ENCODE measurements at regions not wholly inside any gene's neighbourhood (a gene's known extent, or its start where the extent isn't known, plus 50 kb on each side); places are given as distances from the start of the nearest gene placed in this dataset.

DNA sequence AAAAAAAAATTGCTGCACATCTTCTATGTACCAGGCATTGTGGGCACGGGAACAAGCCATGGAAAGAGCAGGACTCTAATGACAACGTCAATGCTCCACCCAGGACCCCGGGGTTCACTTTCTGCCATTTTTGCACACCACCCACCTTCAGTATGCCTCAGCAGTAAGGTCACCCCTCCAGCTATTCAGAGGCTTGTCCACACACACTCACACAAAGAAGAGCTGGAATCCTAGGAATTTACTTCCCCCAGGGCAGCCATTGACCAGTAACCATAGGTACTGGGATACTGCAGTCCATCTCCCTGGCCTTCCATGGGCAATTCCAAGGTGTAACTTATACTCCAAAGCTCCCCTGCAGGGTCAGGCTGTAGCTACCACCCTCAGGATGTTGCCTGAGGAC is 170.8 kb downstream of the SUCLG1 start:
- DNase-seq, result no peak
- H3K27ac ChIP-seq (replicated peaks), result no peak overlapping the region
- H3K4me3 ChIP-seq, result no peak overlapping the region
- no peaks in the 10 kb centered on the region for H3K9me3 ChIP-seq (replicated peaks)
- intact Hi-C loops (cut with micrococcal nuclease), result no loop called here
- peaks cover 7% of the 10 kb centered on the region for H3K27me3 ChIP-seq (ENCODE audit: low read depth)
- TF ChIP-seq, protein P1, sequence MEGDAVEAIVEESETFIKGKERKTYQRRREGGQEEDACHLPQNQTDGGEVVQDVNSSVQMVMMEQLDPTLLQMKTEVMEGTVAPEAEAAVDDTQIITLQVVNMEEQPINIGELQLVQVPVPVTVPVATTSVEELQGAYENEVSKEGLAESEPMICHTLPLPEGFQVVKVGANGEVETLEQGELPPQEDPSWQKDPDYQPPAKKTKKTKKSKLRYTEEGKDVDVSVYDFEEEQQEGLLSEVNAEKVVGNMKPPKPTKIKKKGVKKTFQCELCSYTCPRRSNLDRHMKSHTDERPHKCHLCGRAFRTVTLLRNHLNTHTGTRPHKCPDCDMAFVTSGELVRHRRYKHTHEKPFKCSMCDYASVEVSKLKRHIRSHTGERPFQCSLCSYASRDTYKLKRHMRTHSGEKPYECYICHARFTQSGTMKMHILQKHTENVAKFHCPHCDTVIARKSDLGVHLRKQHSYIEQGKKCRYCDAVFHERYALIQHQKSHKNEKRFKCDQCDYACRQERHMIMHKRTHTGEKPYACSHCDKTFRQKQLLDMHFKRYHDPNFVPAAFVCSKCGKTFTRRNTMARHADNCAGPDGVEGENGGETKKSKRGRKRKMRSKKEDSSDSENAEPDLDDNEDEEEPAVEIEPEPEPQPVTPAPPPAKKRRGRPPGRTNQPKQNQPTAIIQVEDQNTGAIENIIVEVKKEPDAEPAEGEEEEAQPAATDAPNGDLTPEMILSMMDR (IDR thresholded peaks at IDR 0.05; ENCODE audit: borderline replicate concordance), result no peak
- H3K4me1 ChIP-seq, result no peaks in the 10 kb centered on the region
- H3K36me3 ChIP-seq, result no peaks in the 10 kb centered on the region

DNA sequence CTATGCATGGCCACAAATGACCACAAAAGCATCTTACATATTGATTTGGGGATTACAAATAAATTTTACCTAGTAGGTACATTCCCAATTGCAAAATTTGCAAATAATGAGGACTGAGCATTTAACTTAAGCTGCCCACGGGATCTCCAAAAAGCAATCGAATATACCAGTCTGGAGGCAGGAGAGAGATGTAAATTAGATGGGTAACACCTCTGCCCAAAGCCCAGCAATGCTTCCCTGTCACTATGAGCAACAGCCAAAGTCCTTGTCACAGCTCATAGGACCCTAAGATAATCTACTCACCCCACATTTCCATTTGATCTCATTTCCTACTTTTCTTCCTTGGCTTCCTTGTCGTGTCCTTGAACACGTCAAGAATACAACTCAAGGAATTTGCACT is 172.2 kb downstream of the SUCLG1 start:
- Histone ChIP-seq H3K27me3 (ENCODE audit: low read depth) (peaks cover 7% of the 10 kb centered on the region), H3K27ac (replicated peaks) (no peak overlapping the region), H3K36me3 (no peaks in the 10 kb centered on the region), H3K9me3 (replicated peaks) (no peaks in the 10 kb centered on the region), H3K4me1 (no peaks in the 10 kb centered on the region), H3K4me3 (no peak overlapping the region)
- intact Hi-C loops (cut with micrococcal nuclease), result no loop called here
- TF ChIP-seq, protein P1 (IDR thresholded peaks at IDR 0.05; ENCODE audit: borderline replicate concordance), result no peak
- DNase-seq, result no peak

DNA sequence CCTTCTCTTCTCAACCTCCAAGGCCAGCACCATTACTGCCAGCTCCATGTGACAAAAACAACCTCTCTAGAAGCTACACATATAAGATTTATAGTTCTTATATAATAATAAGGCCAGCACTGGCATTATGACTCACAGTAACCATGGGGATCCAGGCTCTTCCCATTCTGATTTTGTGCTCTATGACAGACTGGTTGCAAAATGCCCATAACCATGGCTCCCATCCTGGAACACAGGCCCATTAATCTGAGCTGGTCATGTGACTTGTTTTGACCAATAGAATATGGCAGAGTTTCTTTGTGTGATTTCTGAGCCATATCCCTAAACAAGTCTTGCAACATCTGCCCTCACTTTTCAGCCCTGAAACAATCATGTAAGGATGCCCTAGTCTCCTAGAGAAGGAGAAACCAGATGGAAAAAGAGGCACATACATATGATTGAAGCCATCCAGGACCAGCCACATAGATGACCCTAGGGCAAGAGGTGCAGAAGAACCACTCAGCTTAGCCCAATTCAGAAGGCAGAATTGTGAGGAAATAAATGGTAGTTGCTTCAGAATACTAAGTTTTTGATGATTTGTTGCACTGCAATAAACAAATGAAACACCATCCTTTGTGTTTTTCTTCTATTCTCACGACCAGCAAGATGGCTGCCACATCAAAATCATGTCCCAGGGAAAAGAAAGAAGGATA is 173.9 kb downstream of the SUCLG1 start:
- TF ChIP-seq, protein P1 (IDR thresholded peaks at IDR 0.05; ENCODE audit: borderline replicate concordance), result no peak
- Histone ChIP-seq H3K36me3 (no peaks in the 10 kb centered on the region), H3K27ac (replicated peaks) (no peak overlapping the region), H3K4me1 (no peaks in the 10 kb centered on the region), H3K4me3 (no peak overlapping the region), H3K9me3 (replicated peaks) (no peaks in the 10 kb centered on the region), H3K27me3 (ENCODE audit: low read depth) (peaks cover 7% of the 10 kb centered on the region)
- DNase-seq, result no peak
- intact Hi-C loops (cut with micrococcal nuclease), result no loop called here

DNA sequence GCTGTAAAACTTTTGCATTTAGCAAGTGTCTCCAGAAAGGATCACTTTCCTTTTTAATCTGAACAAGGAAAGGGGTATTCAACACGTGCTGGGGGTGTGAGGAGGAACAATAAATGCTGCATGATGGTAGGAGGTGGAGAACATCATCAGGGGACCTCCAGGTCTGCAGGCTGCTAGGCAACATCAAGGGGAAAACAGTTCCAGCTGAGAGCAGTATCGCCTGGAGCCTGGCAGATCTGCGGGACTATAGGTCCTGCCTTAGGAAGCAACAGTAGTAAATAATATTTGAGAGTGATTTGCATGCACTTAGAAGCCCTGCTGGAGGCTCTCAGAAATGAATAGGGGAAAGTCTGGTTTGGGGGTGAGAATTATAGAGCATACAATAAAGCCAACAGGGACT is 175.6 kb downstream of the SUCLG1 start:
- H3K36me3 ChIP-seq, result no peaks in the 10 kb centered on the region
- H3K4me1 ChIP-seq, result no peaks in the 10 kb centered on the region
- no peak overlapping the region for H3K27ac ChIP-seq (replicated peaks)
- H3K4me3 ChIP-seq, result no peak overlapping the region
- no peaks in the 10 kb centered on the region for H3K9me3 ChIP-seq (replicated peaks)
- intact Hi-C loops (cut with micrococcal nuclease), result no loop called here
- TF ChIP-seq, protein P1 (IDR thresholded peaks at IDR 0.05; ENCODE audit: borderline replicate concordance), result no peak
- peaks cover 7% of the 10 kb centered on the region for H3K27me3 ChIP-seq (ENCODE audit: low read depth)
- no peak for DNase-seq

DNA sequence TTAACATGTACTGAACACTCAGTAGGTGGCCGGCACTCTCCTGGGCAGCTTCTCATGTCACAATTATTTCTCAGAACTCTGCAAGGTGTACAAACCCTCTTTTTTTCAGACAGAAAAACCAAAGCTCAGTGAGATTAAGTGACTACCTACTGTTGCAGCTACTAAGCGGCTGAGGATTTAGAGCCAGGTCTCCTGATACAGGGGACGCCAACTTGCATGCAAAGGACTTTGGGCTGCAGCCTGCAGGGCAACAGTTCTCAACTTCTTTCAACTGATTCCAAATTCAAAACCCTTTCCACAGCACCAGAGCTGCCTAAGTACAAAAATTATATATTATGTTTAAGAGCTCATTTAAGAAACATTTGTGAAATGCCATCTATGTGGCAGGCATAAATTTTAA is 177.6 kb downstream of the SUCLG1 start:
- TF ChIP-seq, protein P1 (IDR thresholded peaks at IDR 0.05; ENCODE audit: borderline replicate concordance), result no peak
- intact Hi-C loops (cut with micrococcal nuclease), result no loop called here
- DNase-seq, result no peak
- Histone ChIP-seq H3K36me3 (no peaks in the 10 kb centered on the region), H3K27me3 (ENCODE audit: low read depth) (peaks cover under 1% of the 10 kb centered on the region), H3K27ac (replicated peaks) (no peak overlapping the region), H3K9me3 (replicated peaks) (no peaks in the 10 kb centered on the region), H3K4me3 (no peak overlapping the region), H3K4me1 (no peaks in the 10 kb centered on the region)

Data from left ventricle myocardium inferior (tissue), 1 donor.